ENCODE measurements at regions not wholly inside any gene's neighbourhood (a gene's known extent, or its start where the extent isn't known, plus 50 kb on each side); places are given as distances from the start of the nearest gene placed in this dataset.

DNA sequence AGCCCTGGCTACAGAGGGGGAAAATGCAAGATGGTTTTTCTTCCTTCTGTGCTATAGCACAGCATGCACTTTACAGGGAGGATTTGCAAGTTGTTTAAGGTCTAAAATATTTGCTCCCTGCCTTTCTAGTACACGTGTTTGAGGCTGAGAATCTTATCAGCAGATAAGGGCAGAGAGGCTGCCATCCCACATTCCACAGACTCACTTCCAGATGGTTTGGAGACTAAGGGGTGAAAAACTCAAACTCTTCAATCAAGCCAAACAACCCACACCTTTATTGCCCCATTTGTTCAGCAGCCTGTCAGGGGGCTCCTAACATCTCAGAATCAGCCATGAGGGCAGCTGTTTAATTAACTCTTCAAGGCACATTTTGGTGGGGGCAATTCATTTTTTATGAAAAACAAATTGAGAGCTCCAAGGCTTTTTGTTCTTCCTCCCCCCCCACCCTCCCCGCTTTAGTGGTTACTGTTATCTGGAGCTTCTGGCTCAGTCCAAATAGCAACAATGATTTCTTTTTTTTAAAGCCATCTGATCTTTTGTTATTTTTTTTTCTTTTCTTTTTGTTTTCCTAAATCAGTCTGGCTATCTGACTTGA is 242.6 kb upstream of the NT5C1B start:
- ChIA-PET POLR2A (ENCODE audit: unreplicated experiment) (no interaction called here), CTCF (no interaction called here)
- no peak for TF ChIP-seq EZH2phosphoT487 (IDR thresholded peaks at IDR 0.05; ENCODE audit: borderline replicate concordance, low read length)
- TF ChIP-seq EZH2 (IDR thresholded peaks at IDR 0.05; ENCODE audit: low read length, unreplicated experiment), result no peak
- TF ChIP-seq, protein P1, sequence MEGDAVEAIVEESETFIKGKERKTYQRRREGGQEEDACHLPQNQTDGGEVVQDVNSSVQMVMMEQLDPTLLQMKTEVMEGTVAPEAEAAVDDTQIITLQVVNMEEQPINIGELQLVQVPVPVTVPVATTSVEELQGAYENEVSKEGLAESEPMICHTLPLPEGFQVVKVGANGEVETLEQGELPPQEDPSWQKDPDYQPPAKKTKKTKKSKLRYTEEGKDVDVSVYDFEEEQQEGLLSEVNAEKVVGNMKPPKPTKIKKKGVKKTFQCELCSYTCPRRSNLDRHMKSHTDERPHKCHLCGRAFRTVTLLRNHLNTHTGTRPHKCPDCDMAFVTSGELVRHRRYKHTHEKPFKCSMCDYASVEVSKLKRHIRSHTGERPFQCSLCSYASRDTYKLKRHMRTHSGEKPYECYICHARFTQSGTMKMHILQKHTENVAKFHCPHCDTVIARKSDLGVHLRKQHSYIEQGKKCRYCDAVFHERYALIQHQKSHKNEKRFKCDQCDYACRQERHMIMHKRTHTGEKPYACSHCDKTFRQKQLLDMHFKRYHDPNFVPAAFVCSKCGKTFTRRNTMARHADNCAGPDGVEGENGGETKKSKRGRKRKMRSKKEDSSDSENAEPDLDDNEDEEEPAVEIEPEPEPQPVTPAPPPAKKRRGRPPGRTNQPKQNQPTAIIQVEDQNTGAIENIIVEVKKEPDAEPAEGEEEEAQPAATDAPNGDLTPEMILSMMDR (conservative IDR thresholded peaks at IDR 0.05; ENCODE audit: low read depth, low read length), result no peak
- no peak overlapping the region for H3K4me3 ChIP-seq (ENCODE audit: low read length)
- H3K9ac ChIP-seq (ENCODE audit: low read length), result no peak overlapping the region
- H3F3A ChIP-seq (ENCODE audit: low read length, unreplicated experiment), result no peaks in the 10 kb centered on the region
- no peak overlapping the region for H2AFZ ChIP-seq (ENCODE audit: low read length)
- peaks cover 24% of the 10 kb centered on the region for H3K4me1 ChIP-seq (ENCODE audit: insufficient read depth, low read length)
- H3K9me3 ChIP-seq (ENCODE audit: low read length), result no peaks in the 10 kb centered on the region
- H3K27me3 ChIP-seq (ENCODE audit: low read length), result no peaks in the 10 kb centered on the region
- no peak overlapping the region for H3K4me2 ChIP-seq (ENCODE audit: low read length)
- no peaks in the 10 kb centered on the region for H3K79me2 ChIP-seq (ENCODE audit: low read length)
- H3K9me2 ChIP-seq (replicated peaks; ENCODE audit: low read length), result no peaks in the 10 kb centered on the region
- ATAC-seq (no peak), DNase-seq (no peak)
- no peaks in the 10 kb centered on the region for H3K36me3 ChIP-seq (ENCODE audit: low read depth, low read length)
- intact Hi-C loops (cut with micrococcal nuclease), result no loop called here
- no peaks in the 10 kb centered on the region for H4K20me1 ChIP-seq (ENCODE audit: low read length)
- BruUV-seq (replicated peaks), result no TSS peak
- H3K27ac ChIP-seq (ENCODE audit: low read length), result no peak overlapping the region

DNA sequence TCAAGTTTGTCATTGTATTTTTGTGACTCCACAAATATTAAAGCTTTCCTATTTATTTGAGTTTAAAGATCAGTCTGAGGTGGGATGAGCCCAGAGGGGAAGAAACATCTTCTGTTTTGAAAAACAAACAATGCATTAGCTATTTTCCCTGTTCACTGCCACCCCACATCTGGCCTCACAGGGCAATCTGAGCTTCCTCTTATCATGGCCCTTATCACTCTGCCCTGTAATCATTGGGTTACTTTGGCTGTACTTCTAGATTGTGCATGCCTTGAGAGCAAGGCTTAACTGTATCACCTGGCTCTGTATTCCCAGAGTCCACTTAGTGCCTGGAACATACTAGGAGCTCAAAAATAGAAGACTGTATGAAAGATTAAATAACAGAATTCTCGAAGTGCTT is 241.6 kb upstream of the NT5C1B start:
- H3K79me2 ChIP-seq (ENCODE audit: low read length), result no peaks in the 10 kb centered on the region
- H3K36me3 ChIP-seq (ENCODE audit: low read depth, low read length), result no peaks in the 10 kb centered on the region
- H2AFZ ChIP-seq (ENCODE audit: low read length), result no peak overlapping the region
- H3K4me2 ChIP-seq (ENCODE audit: low read length), result no peak overlapping the region
- H3F3A ChIP-seq (ENCODE audit: low read length, unreplicated experiment), result no peaks in the 10 kb centered on the region
- ChIA-PET CTCF (no interaction called here), POLR2A (ENCODE audit: unreplicated experiment) (no interaction called here)
- no peaks in the 10 kb centered on the region for H3K9me3 ChIP-seq (ENCODE audit: low read length)
- ATAC-seq, result no peak
- H4K20me1 ChIP-seq (ENCODE audit: low read length), result no peaks in the 10 kb centered on the region
- no peak overlapping the region for H3K4me3 ChIP-seq (ENCODE audit: low read length)
- no peak for DNase-seq
- H3K9ac ChIP-seq (ENCODE audit: low read length), result no peak overlapping the region
- H3K4me1 ChIP-seq (ENCODE audit: insufficient read depth, low read length), result peaks cover 24% of the 10 kb centered on the region
- H3K27ac ChIP-seq (ENCODE audit: low read length), result no peak overlapping the region
- no peaks in the 10 kb centered on the region for H3K27me3 ChIP-seq (ENCODE audit: low read length)
- H3K9me2 ChIP-seq (replicated peaks; ENCODE audit: low read length), result no peaks in the 10 kb centered on the region
- intact Hi-C loops (cut with micrococcal nuclease), result no loop called here
- TF ChIP-seq, protein P1 (conservative IDR thresholded peaks at IDR 0.05; ENCODE audit: low read depth, low read length), result no peak
- TF ChIP-seq EZH2phosphoT487 (IDR thresholded peaks at IDR 0.05; ENCODE audit: borderline replicate concordance, low read length) (no peak), EZH2 (IDR thresholded peaks at IDR 0.05; ENCODE audit: low read length, unreplicated experiment) (no peak)
- no TSS peak for BruUV-seq (replicated peaks)

DNA sequence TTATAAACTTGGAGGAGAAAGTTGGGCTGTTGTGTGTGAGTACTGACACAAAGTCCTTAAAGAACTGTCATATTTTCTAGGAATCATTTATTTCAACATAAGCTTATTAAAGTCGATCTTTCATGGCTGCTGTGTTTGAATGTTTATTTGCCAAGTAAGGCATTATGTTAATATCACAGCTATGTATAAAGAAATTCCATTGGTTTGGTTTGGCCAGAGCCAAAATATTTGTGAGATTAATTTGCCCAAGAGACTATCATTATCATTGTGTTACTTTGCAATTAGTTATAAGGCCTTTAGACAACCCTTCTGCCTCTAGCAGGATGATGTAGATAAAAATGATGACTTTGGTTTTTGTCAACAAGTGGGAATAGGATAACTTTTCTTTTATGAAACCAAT is 240.6 kb upstream of the NT5C1B start:
- intact Hi-C loops (cut with micrococcal nuclease), result no loop called here
- no TSS peak for BruUV-seq (replicated peaks)

More for the DNA sequence above, 240.6 kb upstream of the NT5C1B start:
- no peak for ATAC-seq
- Histone ChIP-seq H3F3A (ENCODE audit: low read length, unreplicated experiment) (no peaks in the 10 kb centered on the region), H3K27ac (ENCODE audit: low read length) (no peak overlapping the region), H3K4me2 (ENCODE audit: low read length) (peak overlapping the region; percentile 11; the same call in 1 of the 2 replicates), H3K4me3 (ENCODE audit: low read length) (no peak overlapping the region), H2AFZ (ENCODE audit: low read length) (no peak overlapping the region), H3K36me3 (ENCODE audit: low read depth, low read length) (no peaks in the 10 kb centered on the region), H3K79me2 (ENCODE audit: low read length) (no peaks in the 10 kb centered on the region), H3K4me1 (ENCODE audit: insufficient read depth, low read length) (peaks cover 24% of the 10 kb centered on the region), H3K9me3 (ENCODE audit: low read length) (no peaks in the 10 kb centered on the region), H3K27me3 (ENCODE audit: low read length) (no peaks in the 10 kb centered on the region), H3K9ac (ENCODE audit: low read length) (no peak overlapping the region), H3K9me2 (replicated peaks; ENCODE audit: low read length) (no peaks in the 10 kb centered on the region), H4K20me1 (ENCODE audit: low read length) (no peaks in the 10 kb centered on the region)
- ChIA-PET POLR2A (ENCODE audit: unreplicated experiment) (no interaction called here), CTCF (no interaction called here)
- no peak for DNase-seq
- no peak for TF ChIP-seq EZH2phosphoT487 (IDR thresholded peaks at IDR 0.05; ENCODE audit: borderline replicate concordance, low read length)
- TF ChIP-seq, protein P1 (conservative IDR thresholded peaks at IDR 0.05; ENCODE audit: low read depth, low read length), result no peak
- no peak for TF ChIP-seq EZH2 (IDR thresholded peaks at IDR 0.05; ENCODE audit: low read length, unreplicated experiment)
